Esophagus muscularis mucosa (tissue), 3 donors: ENCODE measurements at regions not wholly inside any gene's neighbourhood (a gene's known extent, or its start where the extent isn't known, plus 50 kb on each side); places are given as distances from the start of the nearest gene placed in this dataset.

Source experiments
- POLR2A ChIP-seq: fragments of 450-650 bp; IDR thresholded peaks from one replicate; pipeline ENCODE4 v1.6.1; 2017; ENCODE audit warnings: antibody characterized with exemption, moderate library complexity, mild to moderate bottlenecking, low read depth
- POLR2AphosphoS5 ChIP-seq, 2 donors: sonication (generic); formaldehyde crosslinking; IDR thresholded peaks; one replicate each; pipeline ENCODE4 v1.6.1; 2017; ENCODE audit warnings: antibody characterized with exemption in 2 of 2
- TF ChIP-seq, protein P1 (sequence below), 3 experiments: fragments of 200-600 bp in 2 of 3; fragments of 450-650 bp in 1 of 3; sonication (generic) in 2 of 3; IDR thresholded peaks; one replicate each; pipeline ENCODE4 v1.5.1; 2017 to 2019; ENCODE audit warnings: antibody characterized with exemption in 3 of 3, mild to moderate bottlenecking in 2 of 3, moderate library complexity in 1 of 3

DNA sequence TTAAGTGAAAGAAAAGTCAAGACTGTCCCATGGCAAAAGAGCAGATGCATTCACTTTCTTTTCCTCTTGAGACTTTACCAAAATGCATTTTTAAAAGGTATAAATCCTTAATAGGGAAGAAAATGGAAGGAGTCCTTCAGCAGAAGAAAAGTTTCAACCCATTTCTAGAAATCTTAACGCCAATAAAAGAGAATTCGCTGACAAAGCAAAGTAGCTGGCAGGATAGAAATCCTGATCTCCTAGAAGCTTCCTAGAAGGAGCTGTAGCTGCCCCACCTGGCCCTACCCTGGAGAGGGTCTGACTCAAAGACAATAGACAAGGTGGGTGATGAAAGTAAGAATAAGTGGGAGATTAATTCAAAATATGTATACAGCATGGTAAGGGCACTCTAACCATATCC is 144.9 kb upstream of the PKDCC start:
- TF ChIP-seq, protein P1, sequence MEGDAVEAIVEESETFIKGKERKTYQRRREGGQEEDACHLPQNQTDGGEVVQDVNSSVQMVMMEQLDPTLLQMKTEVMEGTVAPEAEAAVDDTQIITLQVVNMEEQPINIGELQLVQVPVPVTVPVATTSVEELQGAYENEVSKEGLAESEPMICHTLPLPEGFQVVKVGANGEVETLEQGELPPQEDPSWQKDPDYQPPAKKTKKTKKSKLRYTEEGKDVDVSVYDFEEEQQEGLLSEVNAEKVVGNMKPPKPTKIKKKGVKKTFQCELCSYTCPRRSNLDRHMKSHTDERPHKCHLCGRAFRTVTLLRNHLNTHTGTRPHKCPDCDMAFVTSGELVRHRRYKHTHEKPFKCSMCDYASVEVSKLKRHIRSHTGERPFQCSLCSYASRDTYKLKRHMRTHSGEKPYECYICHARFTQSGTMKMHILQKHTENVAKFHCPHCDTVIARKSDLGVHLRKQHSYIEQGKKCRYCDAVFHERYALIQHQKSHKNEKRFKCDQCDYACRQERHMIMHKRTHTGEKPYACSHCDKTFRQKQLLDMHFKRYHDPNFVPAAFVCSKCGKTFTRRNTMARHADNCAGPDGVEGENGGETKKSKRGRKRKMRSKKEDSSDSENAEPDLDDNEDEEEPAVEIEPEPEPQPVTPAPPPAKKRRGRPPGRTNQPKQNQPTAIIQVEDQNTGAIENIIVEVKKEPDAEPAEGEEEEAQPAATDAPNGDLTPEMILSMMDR (IDR thresholded peaks at IDR 0.05): no peak
- TF ChIP-seq POLR2A (no peak), POLR2AphosphoS5 (IDR thresholded peaks at IDR 0.05) (no peak)
